Type B pancreatic cell (in vitro differentiated cells): ENCODE measurements at regions not wholly inside any gene's neighbourhood (a gene's known extent, or its start where the extent isn't known, plus 50 kb on each side); places are given as distances from the start of the nearest gene placed in this dataset.

Source experiments
- DNase-seq: peaks from one replicate; pipeline ENCODE4 v3.0.0; 2021; ENCODE audit warnings: mixed read lengths; ENCODE audit not compliant: unreplicated experiment; ENCODE audit errors: extremely low spot score
- H3K27ac Mint-ChIP-seq: 2 replicates; pipeline ENCODE4 v1.8.0; 2021; ENCODE audit warnings: mild to moderate bottlenecking, mixed read lengths
- H3K27me3 Mint-ChIP-seq: 2 replicates; pipeline ENCODE4 v1.8.0; 2021; ENCODE audit warnings: mixed read lengths
- H3K36me3 Mint-ChIP-seq: 2 replicates; pipeline ENCODE4 v1.8.0; 2021; ENCODE audit warnings: mixed read lengths
- H3K4me1 Mint-ChIP-seq: one replicate; pipeline ENCODE4 v1.8.0; 2021; ENCODE audit warnings: mixed read lengths; ENCODE audit not compliant: unreplicated experiment
- H3K4me3 Mint-ChIP-seq: 2 replicates; pipeline ENCODE4 v1.8.0; 2021; ENCODE audit warnings: mild to moderate bottlenecking, mixed read lengths
- H3K9me3 Mint-ChIP-seq: 2 replicates; pipeline ENCODE4 v1.8.0; 2021; ENCODE audit warnings: mixed read lengths
- CTCF ChIP-seq: fragments of 200-600 bp; sonication (generic); conservative IDR thresholded peaks from 2 replicates; pipeline ENCODE4 v1.5.0; 2021; ENCODE audit warnings: antibody characterized with exemption, mild to moderate bottlenecking

- no peak for TF ChIP-seq CTCF
- Mint-ChIP-seq H3K4me1 (peaks cover 40% of the 10 kb centered on the region), H3K27me3 (peaks cover 10% of the 10 kb centered on the region), H3K4me3 (no peak overlapping the region), H3K36me3 (no peaks in the 10 kb centered on the region), H3K9me3 (no peaks in the 10 kb centered on the region), H3K27ac (no peak overlapping the region)
- DNase-seq, result no peak
Measured at GRCh38 chr6:40794586-40794985, 207.4 kb upstream of the LRFN2 start.

GRCh38 chr6:40792183-40792582 is 205.0 kb upstream of the LRFN2 start:
- H3K27me3 Mint-ChIP-seq, result peaks cover 3% of the 10 kb centered on the region
- no peak overlapping the region for H3K4me3 Mint-ChIP-seq
- H3K36me3 Mint-ChIP-seq, result no peaks in the 10 kb centered on the region
- no peak for DNase-seq
- no peak for TF ChIP-seq CTCF
- peaks cover 28% of the 10 kb centered on the region for H3K4me1 Mint-ChIP-seq
- H3K9me3 Mint-ChIP-seq, result no peaks in the 10 kb centered on the region
- H3K27ac Mint-ChIP-seq, result no peak overlapping the region

- peaks cover 10% of the 10 kb centered on the region for H3K27me3 Mint-ChIP-seq
- H3K4me1 Mint-ChIP-seq, result peaks cover 25% of the 10 kb centered on the region
- H3K27ac Mint-ChIP-seq, result peak overlapping the region; percentile 81
- no peaks in the 10 kb centered on the region for H3K36me3 Mint-ChIP-seq
- no peak for DNase-seq
- no peaks in the 10 kb centered on the region for H3K9me3 Mint-ChIP-seq
- H3K4me3 Mint-ChIP-seq, result no peak overlapping the region
- TF ChIP-seq CTCF, result no peak
Measured at GRCh38 chr6:40791004-40791403, 203.8 kb upstream of the LRFN2 start.

GRCh38 chr6:40788661-40789655 is 201.8 kb upstream of the LRFN2 start:
- Mint-ChIP-seq H3K4me3 (no peak overlapping the region), H3K36me3 (no peaks in the 10 kb centered on the region), H3K9me3 (no peaks in the 10 kb centered on the region), H3K27ac (peak overlapping the region; percentile 49), H3K27me3 (peaks cover 16% of the 10 kb centered on the region), H3K4me1 (peaks cover 25% of the 10 kb centered on the region)
- TF ChIP-seq CTCF, result no peak
- DNase-seq, result no peak

GRCh38 chr6:40782355-40782754 is 195.2 kb upstream of the LRFN2 start:
- Mint-ChIP-seq H3K27me3 (peaks cover 19% of the 10 kb centered on the region), H3K27ac (no peak overlapping the region), H3K9me3 (no peaks in the 10 kb centered on the region), H3K4me1 (no peaks in the 10 kb centered on the region), H3K4me3 (no peak overlapping the region), H3K36me3 (no peaks in the 10 kb centered on the region)
- DNase-seq, result no peak
- no peak for TF ChIP-seq CTCF
